SK-N-SH (cell line): ENCODE measurements at regions not wholly inside any gene's neighbourhood (a gene's known extent, or its start where the extent isn't known, plus 50 kb on each side); places are given as distances from the start of the nearest gene placed in this dataset.

Source experiments
- CTCF ChIA-PET: fragments of 300-600, 350-600 bp; formaldehyde crosslinking; extraction: SDS; loops from one replicate; lab custom pipeline; 2021; lab: Yijun Ruan, JAX
- POLR2A ChIA-PET: fragments of 350-600 bp; sonication (Branson Sonifier 250); formaldehyde crosslinking; extraction: SDS; loops from one replicate; lab custom pipeline; 2020; ENCODE audit warnings: antibody characterized with exemption, inconsistent platforms; lab: Yijun Ruan, JAX
- DNase-seq: peaks from one replicate; pipeline ENCODE4 v3.0.0; 2012
- H2AFZ ChIP-seq: fragments of 200-600 bp; sonication (generic); 2 replicates; pipeline ENCODE4 v1.8.1; 2016; ENCODE audit warnings: antibody characterized with exemption, mild to moderate bottlenecking, low read depth
- H3F3A ChIP-seq: fragments of 200-600 bp; sonication (generic); replicated peaks from 2 replicates; pipeline ENCODE3; 2016; ENCODE audit warnings: antibody characterized with exemption, mild to moderate bottlenecking; ENCODE audit not compliant: insufficient read depth
- H3K27ac ChIP-seq, 2 experiments: fragments of 200-500 bp in 1 of 2; fragments of 200-600 bp in 1 of 2; sonication (Bioruptor generic) in 1 of 2; sonication (generic), shearing (Covaris generic) in 1 of 2; 2 replicates each; pipeline versions ENCODE4 v1.5.1 to v1.6.1; 2014 to 2016; ENCODE audit warnings: low read depth in 2 of 2, inconsistent platforms in 1 of 2, low read length in 1 of 2, mild to moderate bottlenecking in 1 of 2, mixed read lengths in 1 of 2
- H3K27me3 ChIP-seq: fragments of 200-600 bp; sonication (generic), shearing (Covaris generic); 2 replicates; pipeline ENCODE4 v1.6.1; 2016; ENCODE audit warnings: mixed run types; ENCODE audit not compliant: insufficient read depth
- H3K36me3 ChIP-seq, 2 experiments: fragments of 200-500 bp in 1 of 2; fragments of 200-600 bp in 1 of 2; sonication (Bioruptor generic) in 1 of 2; sonication (generic) in 1 of 2; replicated peaks in 1 of 2; 2 replicates each; pipeline versions ENCODE3 to v1.5.1; 2014 to 2016; ENCODE audit warnings: low read length in 1 of 2, mild to moderate bottlenecking in 1 of 2; ENCODE audit not compliant: insufficient read depth in 2 of 2, control insufficient read depth in 1 of 2
- H3K4me1 ChIP-seq, 2 experiments: fragments of 200-500 bp in 1 of 2; fragments of 200-600 bp in 1 of 2; sonication (Bioruptor generic) in 1 of 2; sonication (generic), shearing (Covaris generic) in 1 of 2; 2 replicates each; pipeline versions ENCODE4 v1.5.1 to v1.6.1; 2014 to 2016; ENCODE audit warnings: low read depth in 1 of 2, low read length in 1 of 2, mixed run types in 1 of 2; ENCODE audit not compliant: insufficient read depth in 2 of 2, control insufficient read depth in 1 of 2
- H3K4me2 ChIP-seq: fragments of 200-600 bp; sonication (generic), shearing (Covaris generic); 2 replicates; pipeline ENCODE4 v1.6.1; 2017; ENCODE audit warnings: mixed run types
- H3K4me3 ChIP-seq, 2 experiments: fragments of 200-500 bp in 1 of 2; fragments of 200-600 bp in 1 of 2; sonication (Bioruptor generic) in 1 of 2; sonication (generic), shearing (Covaris generic) in 1 of 2; 2 replicates each; pipeline versions ENCODE4 v1.5.1 to v1.8.1; 2014 to 2016; ENCODE audit warnings: low read depth in 2 of 2, inconsistent platforms in 1 of 2, low read length in 1 of 2, mild to moderate bottlenecking in 1 of 2, mixed read lengths in 1 of 2, moderate library complexity in 1 of 2
- H3K79me2 ChIP-seq: fragments of 200-600 bp; sonication (generic); 2 replicates; pipeline ENCODE4 v1.8.1; 2017; ENCODE audit warnings: mild to moderate bottlenecking; ENCODE audit not compliant: insufficient read depth
- H3K9ac ChIP-seq: fragments of 200-600 bp; sonication (generic); 2 replicates; pipeline ENCODE4 v1.6.1; 2017; ENCODE audit warnings: mixed run types
- H3K9me2 ChIP-seq: fragments of 200-600 bp; sonication (generic); 2 replicates; pipeline ENCODE4 v1.6.1; 2017; ENCODE audit warnings: mixed run types
- H3K9me3 ChIP-seq: fragments of 200-600 bp; sonication (generic); 2 replicates; pipeline ENCODE4 v1.6.1; 2017; ENCODE audit warnings: mixed run types, mild to moderate bottlenecking, moderate library complexity
- H4K20me1 ChIP-seq: fragments of 200-600 bp; sonication (generic); 2 replicates; pipeline ENCODE4 v1.6.1; 2017; ENCODE audit warnings: mild to moderate bottlenecking, mixed run types; ENCODE audit not compliant: insufficient read depth
- CHD2 ChIP-seq: fragments of 150-350 bp; IDR thresholded peaks from 2 replicates; pipeline ENCODE4 v1.6.1; 2018; ENCODE audit warnings: low read length; ENCODE audit not compliant: partially characterized antibody
- ELF1 ChIP-seq: IDR thresholded peaks from 2 replicates; pipeline ENCODE4 v1.4.0; 2012
- EZH2phosphoT487 ChIP-seq: fragments of 200-600 bp; sonication (generic); IDR thresholded peaks from 2 replicates; pipeline ENCODE4 v1.6.1; 2017; ENCODE audit warnings: low read depth, mixed run types, mild to moderate bottlenecking, antibody characterized with exemption, moderate library complexity, borderline replicate concordance
- FOSL2 ChIP-seq: IDR thresholded peaks from 2 replicates; pipeline ENCODE4 v1.4.0; 2012; ENCODE audit warnings: low read depth, mild to moderate bottlenecking, moderate library complexity, borderline replicate concordance
- FOXJ3 ChIP-seq: sonication (generic); formaldehyde crosslinking; IDR thresholded peaks from 2 replicates; pipeline ENCODE4 v1.5.1; 2020; ENCODE audit warnings: mild to moderate bottlenecking, missing genetic modification reagents
- FOXM1 ChIP-seq: IDR thresholded peaks from 2 replicates; pipeline ENCODE4 v1.4.0; 2012; ENCODE audit warnings: low read depth, mild to moderate bottlenecking
- GABPA ChIP-seq: IDR thresholded peaks from 2 replicates; pipeline ENCODE4 v1.4.0; 2012; ENCODE audit warnings: low read depth, mild to moderate bottlenecking
- JUND ChIP-seq: IDR thresholded peaks from 2 replicates; pipeline ENCODE4 v1.4.0; 2012
- MEF2A ChIP-seq: IDR thresholded peaks from 2 replicates; pipeline ENCODE4 v1.4.0; 2012; ENCODE audit warnings: low read depth, borderline replicate concordance
- MXI1 ChIP-seq: IDR thresholded peaks from 2 replicates; pipeline ENCODE4 v1.6.1; 2012; ENCODE audit warnings: mild to moderate bottlenecking, low read depth, low read length, improper control_type of control experiment
- NFIC ChIP-seq: IDR thresholded peaks from 2 replicates; pipeline ENCODE4 v1.4.0; 2012; ENCODE audit warnings: borderline replicate concordance
- NRF1 ChIP-seq: IDR thresholded peaks from 2 replicates; pipeline ENCODE4 v1.6.1; 2012; ENCODE audit warnings: low read depth, mild to moderate bottlenecking, low read length
- POLR2AphosphoS5 ChIP-seq: IDR thresholded peaks from 2 replicates; pipeline ENCODE4 v1.6.1; 2012; ENCODE audit warnings: low read depth, low read length
- RAD21 ChIP-seq: IDR thresholded peaks from 2 replicates; pipeline ENCODE4 v1.6.1; 2012; ENCODE audit warnings: mild to moderate bottlenecking, low read length
- RFX5 ChIP-seq: IDR thresholded peaks from 2 replicates; pipeline ENCODE4 v1.6.1; 2012; ENCODE audit warnings: mild to moderate bottlenecking, improper control_type of control experiment, low read length
- RXRA ChIP-seq: IDR thresholded peaks from 2 replicates; pipeline ENCODE4 v1.4.0; 2012; ENCODE audit warnings: low read depth, mild to moderate bottlenecking, borderline replicate concordance
- SIN3A ChIP-seq: IDR thresholded peaks from 2 replicates; pipeline ENCODE4 v1.6.1; 2012; ENCODE audit warnings: low read depth, mild to moderate bottlenecking, low read length, moderate library complexity, borderline replicate concordance
- TCF12 ChIP-seq: IDR thresholded peaks from 2 replicates; pipeline ENCODE4 v1.4.0; 2012
- TEAD4 ChIP-seq: IDR thresholded peaks from 2 replicates; pipeline ENCODE4 v1.4.0; 2012; ENCODE audit warnings: mild to moderate bottlenecking, borderline replicate concordance; ENCODE audit not compliant: insufficient read depth
- USF2 ChIP-seq: fragments of 150-350 bp; IDR thresholded peaks from 2 replicates; pipeline ENCODE4 v1.6.1; 2017; ENCODE audit warnings: antibody characterized with exemption, low read length, low read depth, borderline replicate concordance
- YY1 ChIP-seq: IDR thresholded peaks from 2 replicates; pipeline ENCODE4 v1.4.0; 2012; ENCODE audit warnings: low read depth, mild to moderate bottlenecking
- WGBS: methylation state at CpG from one replicate; pipeline ENCODE4 v1.1.6; 2017; ENCODE audit warnings: low lambda C conversion rate; 5-methylcytosine and 5-hydroxymethylcytosine counted together
- TF ChIP-seq, protein P1 (sequence below): IDR thresholded peaks from 2 replicates; pipeline ENCODE4; 2012
- TF ChIP-seq, protein P2 (sequence below): IDR thresholded peaks from 2 replicates; pipeline ENCODE4 v1.4.0; 2012; ENCODE audit warnings: low read depth
- TF ChIP-seq, protein P3 (sequence below): IDR thresholded peaks from 2 replicates; pipeline ENCODE4 v1.4.0; 2012; ENCODE audit warnings: low read depth, borderline replicate concordance

DNA sequence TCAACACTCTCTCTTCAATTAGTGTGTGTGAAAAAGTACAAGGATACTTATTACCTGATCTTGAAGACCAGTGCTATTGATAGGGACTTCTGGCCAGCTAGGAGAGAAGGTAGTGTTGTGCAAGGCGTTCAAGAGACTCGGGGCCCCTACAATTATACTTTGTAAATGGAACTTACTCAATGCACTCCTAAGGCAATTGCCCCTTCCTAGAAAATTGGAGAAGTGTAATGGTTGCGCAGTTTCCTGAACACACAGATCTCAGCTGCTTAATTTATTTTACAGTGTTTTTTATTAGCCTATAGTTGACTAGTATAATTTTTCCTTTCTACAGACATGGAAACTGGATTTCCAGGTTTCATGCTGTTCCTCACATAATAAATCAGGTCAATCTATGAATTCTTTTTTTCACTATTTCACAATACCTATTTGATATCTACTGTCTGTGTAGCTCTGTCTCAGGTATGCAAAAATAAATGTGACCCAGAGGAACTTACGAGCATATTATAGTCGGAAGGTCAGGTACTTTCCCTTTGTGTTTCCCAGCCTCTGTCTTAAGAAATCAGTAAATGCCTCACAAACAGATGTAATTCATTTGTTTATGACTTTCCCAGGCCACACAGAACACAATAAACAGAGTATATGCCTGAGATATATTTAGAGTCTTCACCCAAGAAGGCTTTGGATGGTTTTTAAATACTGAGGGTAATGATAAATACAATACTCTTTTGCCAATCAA is 89.1 kb upstream of the TET2 start:
- H3K27me3 ChIP-seq = no peaks in the 10 kb centered on the region
- ChIA-PET CTCF (no interaction called here), POLR2A (no interaction called here)
- H3K4me2 ChIP-seq = no peak overlapping the region
- 85% methylated on average over 5 of the region's 5 CpGs for WGBS
- H3K9ac ChIP-seq = no peak overlapping the region
- no peak overlapping the region for H2AFZ ChIP-seq
- no peaks in the 10 kb centered on the region for H3K9me2 ChIP-seq
- H3K79me2 ChIP-seq = no peaks in the 10 kb centered on the region
- DNase-seq = no peak
- no peaks in the 10 kb centered on the region for H3K36me3 ChIP-seq
- peaks cover 23% of the 10 kb centered on the region for H3F3A ChIP-seq
- H4K20me1 ChIP-seq = no peaks in the 10 kb centered on the region
- H3K4me3 ChIP-seq = no peak overlapping the region
- H3K27ac ChIP-seq = peak overlapping the region; percentile 28 to 40; a peak in 2 of 4 replicates
- peaks cover 0 to 17% of the 10 kb centered on the region in 2 experiments; a peak in 2 of 4 replicates for H3K4me1 ChIP-seq
- TF ChIP-seq NRF1 = no peak
- TF ChIP-seq RXRA = no peak
- TF ChIP-seq, all 33 proteins: peak for 0
- 0 out of 2 replicates have a peak, but pooled peaks cover 2% of the 10 kb centered on the region for H3K9me3 ChIP-seq

DNA sequence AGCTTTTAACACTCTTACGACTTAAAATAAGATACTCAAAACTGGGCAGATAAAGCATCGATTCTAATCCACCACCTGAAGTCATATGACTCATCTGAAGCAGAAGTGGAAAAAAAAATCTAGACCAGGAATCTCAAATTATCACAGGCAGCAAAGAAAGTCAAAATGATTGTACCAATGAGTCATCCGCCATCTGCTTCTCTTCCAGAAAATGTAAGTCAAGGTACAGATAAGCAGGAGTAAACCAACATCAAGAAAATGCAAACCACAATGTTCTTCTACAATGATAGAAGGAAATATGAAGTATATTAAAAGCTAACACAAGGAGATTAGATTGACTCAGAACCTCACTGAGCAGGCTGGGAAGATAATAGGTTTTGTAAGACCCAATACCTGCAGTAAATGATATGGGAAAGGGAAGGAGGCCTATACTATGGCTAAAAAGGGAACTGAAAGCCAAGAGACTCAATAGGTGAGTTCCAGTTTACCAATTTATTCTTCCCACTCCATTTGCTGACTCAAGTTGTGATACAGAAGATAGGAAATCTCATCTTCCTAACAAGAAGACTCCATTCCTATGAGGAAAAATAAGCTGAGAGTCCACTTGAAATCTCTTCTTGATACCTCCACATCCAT is 88.4 kb upstream of the TET2 start:
- H4K20me1 ChIP-seq = no peaks in the 10 kb centered on the region
- H3K79me2 ChIP-seq = no peaks in the 10 kb centered on the region
- ChIA-PET CTCF (no interaction called here), POLR2A (no interaction called here)
- no peak overlapping the region for H2AFZ ChIP-seq
- H3F3A ChIP-seq = peaks cover 23% of the 10 kb centered on the region
- WGBS = 16% methylated on average over 3 of the region's 3 CpGs
- H3K4me1 ChIP-seq = peaks cover 0 to 17% of the 10 kb centered on the region in 2 experiments; a peak in 2 of 4 replicates
- H3K36me3 ChIP-seq = no peaks in the 10 kb centered on the region
- no peaks in the 10 kb centered on the region for H3K27me3 ChIP-seq
- H3K9ac ChIP-seq = no peak overlapping the region
- no peaks in the 10 kb centered on the region for H3K9me2 ChIP-seq
- DNase-seq = no peak
- no peaks in the 10 kb centered on the region for H3K9me3 ChIP-seq
- peak overlapping the region; percentile 28 to 56; a peak in 2 of 4 replicates for H3K27ac ChIP-seq
- H3K4me2 ChIP-seq = no peak overlapping the region
- H3K4me3 ChIP-seq = no peak overlapping the region
- TF ChIP-seq FOXJ3 (CRISPR knock-in tag) = no peak
- TF ChIP-seq USF2 = no peak
- TF ChIP-seq SIN3A = no peak
- no peak for TF ChIP-seq GABPA
- no peak for TF ChIP-seq RFX5
- no peak for TF ChIP-seq EZH2phosphoT487
- TF ChIP-seq RXRA = peak; percentile 67; the same call in 1 of the 2 replicates
- no peak for TF ChIP-seq MXI1
- TF ChIP-seq TEAD4 = peak; percentile 88
- TF ChIP-seq, protein P1, sequence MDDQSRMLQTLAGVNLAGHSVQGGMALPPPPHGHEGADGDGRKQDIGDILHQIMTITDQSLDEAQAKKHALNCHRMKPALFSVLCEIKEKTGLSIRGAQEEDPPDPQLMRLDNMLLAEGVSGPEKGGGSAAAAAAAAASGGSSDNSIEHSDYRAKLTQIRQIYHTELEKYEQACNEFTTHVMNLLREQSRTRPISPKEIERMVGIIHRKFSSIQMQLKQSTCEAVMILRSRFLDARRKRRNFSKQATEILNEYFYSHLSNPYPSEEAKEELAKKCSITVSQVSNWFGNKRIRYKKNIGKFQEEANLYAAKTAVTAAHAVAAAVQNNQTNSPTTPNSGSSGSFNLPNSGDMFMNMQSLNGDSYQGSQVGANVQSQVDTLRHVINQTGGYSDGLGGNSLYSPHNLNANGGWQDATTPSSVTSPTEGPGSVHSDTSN = peak; percentile 95
- TF ChIP-seq FOSL2 = peak; percentile 98
- no peak for TF ChIP-seq RAD21
- TF ChIP-seq, protein P2, sequence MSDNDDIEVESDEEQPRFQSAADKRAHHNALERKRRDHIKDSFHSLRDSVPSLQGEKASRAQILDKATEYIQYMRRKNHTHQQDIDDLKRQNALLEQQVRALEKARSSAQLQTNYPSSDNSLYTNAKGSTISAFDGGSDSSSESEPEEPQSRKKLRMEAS = peak; percentile 62
- TF ChIP-seq YY1 = no peak
- TF ChIP-seq NFIC = peak; percentile 86
- TF ChIP-seq JUND = peak; percentile 99
- peak; percentile 86; the same call in 1 of the 2 replicates for TF ChIP-seq POLR2AphosphoS5
- TF ChIP-seq, protein P3, sequence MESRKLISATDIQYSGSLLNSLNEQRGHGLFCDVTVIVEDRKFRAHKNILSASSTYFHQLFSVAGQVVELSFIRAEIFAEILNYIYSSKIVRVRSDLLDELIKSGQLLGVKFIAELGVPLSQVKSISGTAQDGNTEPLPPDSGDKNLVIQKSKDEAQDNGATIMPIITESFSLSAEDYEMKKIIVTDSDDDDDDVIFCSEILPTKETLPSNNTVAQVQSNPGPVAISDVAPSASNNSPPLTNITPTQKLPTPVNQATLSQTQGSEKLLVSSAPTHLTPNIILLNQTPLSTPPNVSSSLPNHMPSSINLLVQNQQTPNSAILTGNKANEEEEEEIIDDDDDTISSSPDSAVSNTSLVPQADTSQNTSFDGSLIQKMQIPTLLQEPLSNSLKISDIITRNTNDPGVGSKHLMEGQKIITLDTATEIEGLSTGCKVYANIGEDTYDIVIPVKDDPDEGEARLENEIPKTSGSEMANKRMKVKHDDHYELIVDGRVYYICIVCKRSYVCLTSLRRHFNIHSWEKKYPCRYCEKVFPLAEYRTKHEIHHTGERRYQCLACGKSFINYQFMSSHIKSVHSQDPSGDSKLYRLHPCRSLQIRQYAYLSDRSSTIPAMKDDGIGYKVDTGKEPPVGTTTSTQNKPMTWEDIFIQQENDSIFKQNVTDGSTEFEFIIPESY = peak; percentile 66; the same call in 1 of the 2 replicates
- no peak for TF ChIP-seq ELF1
- peak; percentile 53 for TF ChIP-seq FOXM1
- peak; percentile 55; the same call in 1 of the 2 replicates for TF ChIP-seq MEF2A
- TF ChIP-seq TCF12 = peak; percentile 100
- no peak for TF ChIP-seq CHD2
